ENCODE measurements at regions not wholly inside any gene's neighbourhood (a gene's known extent, or its start where the extent isn't known, plus 50 kb on each side); places are given as distances from the start of the nearest gene placed in this dataset.
A peak's percentile ranks its signal among the peaks of the same experiment; 100 is the strongest.
"Not testable (repeated sequence)": the region's sequence is repeated elsewhere in the genome, so short reads cannot be mapped to it uniquely, and the experiment has no call there.

- no peak for DNase-seq
These were observed 99.6 kb downstream of the FAM114A2 start for GRCh38 chr5:153939101-153939500.

- DNase-seq, result peak; percentile 38
These were observed 100.4 kb downstream of the FAM114A2 start for GRCh38 chr5:153938191-153938842.

- DNase-seq, result no peak
These were observed 101.0 kb downstream of the FAM114A2 start for GRCh38 chr5:153937661-153938060.

GRCh38 chr5:153935151-153935550 lies 103.6 kb downstream of the FAM114A2 start:
- DNase-seq, result not testable (repeated sequence)

GRCh38 chr5:153926201-153926600 lies 112.5 kb downstream of the FAM114A2 start:
- DNase-seq, result no peak

- no peak for DNase-seq
These were observed 119.5 kb downstream of the FAM114A2 start for GRCh38 chr5:153919161-153919560.

GRCh38 chr5:153907170-153907775 lies 131.4 kb downstream of the FAM114A2 start:
- peak; percentile 25 for DNase-seq

GRCh38 chr5:153905219-153905618 lies 133.5 kb downstream of the FAM114A2 start:
- no peak for DNase-seq

GRCh38 chr5:153903321-153903720 lies 135.4 kb downstream of the FAM114A2 start:
- peak; percentile 66 for DNase-seq

- peak; percentile 34 for DNase-seq
These were observed 136.7 kb downstream of the FAM114A2 start for GRCh38 chr5:153902016-153902415.

GRCh38 chr5:153901449-153901848 lies 137.3 kb downstream of the FAM114A2 start:
- DNase-seq, result no peak

- DNase-seq, result peak; percentile 97
These were observed 137.9 kb downstream of the FAM114A2 start for GRCh38 chr5:153900703-153901395.

- DNase-seq, result no peak
These were observed 139.0 kb downstream of the FAM114A2 start for GRCh38 chr5:153899746-153900145.

GRCh38 chr5:153896701-153897100 lies 142.0 kb downstream of the FAM114A2 start:
- DNase-seq, result peak; percentile 80

GRCh38 chr5:153896117-153896516 lies 142.6 kb downstream of the FAM114A2 start:
- DNase-seq, result peak; percentile 53

GRCh38 chr5:153895266-153895665 lies 143.4 kb downstream of the FAM114A2 start:
- no peak for DNase-seq

- no peak for DNase-seq
These were observed 144.9 kb downstream of the FAM114A2 start for GRCh38 chr5:153893817-153894216.

GRCh38 chr5:153891394-153891793 lies 147.3 kb downstream of the FAM114A2 start:
- DNase-seq, result no peak

- no peak for DNase-seq
These were observed 149.9 kb downstream of the FAM114A2 start for GRCh38 chr5:153888781-153889180.

- no peak for DNase-seq
These were observed 153.6 kb downstream of the FAM114A2 start for GRCh38 chr5:153885141-153885540.

GRCh38 chr5:153884612-153884957 lies 154.1 kb downstream of the FAM114A2 start:
- DNase-seq, result no peak

- DNase-seq, result peak; percentile 93
These were observed 154.7 kb downstream of the FAM114A2 start for GRCh38 chr5:153883854-153884611.

GRCh38 chr5:153881687-153882086 lies 157.0 kb downstream of the FAM114A2 start:
- DNase-seq, result peak; percentile 14

Measured in fibroblast of skin of right quadriceps (primary cell).